Loucy (cell line): ENCODE measurements at regions not wholly inside any gene's neighbourhood (a gene's known extent, or its start where the extent isn't known, plus 50 kb on each side); places are given as distances from the start of the nearest gene placed in this dataset.

ENCODE experiments used
- CTCF ChIP-seq: fragments of 200-600 bp; sonication (generic); conservative IDR thresholded peaks from 2 replicates; pipeline ENCODE4 v1.5.1; 2014; ENCODE audit warnings: mild to moderate bottlenecking, antibody characterized with exemption, low read length
- EZH2phosphoT487 ChIP-seq: fragments of 200-600 bp; IDR thresholded peaks from 2 replicates; pipeline ENCODE4 v1.6.1; 2018; ENCODE audit warnings: antibody characterized with exemption, mild to moderate bottlenecking, moderate library complexity, borderline replicate concordance

DNA sequence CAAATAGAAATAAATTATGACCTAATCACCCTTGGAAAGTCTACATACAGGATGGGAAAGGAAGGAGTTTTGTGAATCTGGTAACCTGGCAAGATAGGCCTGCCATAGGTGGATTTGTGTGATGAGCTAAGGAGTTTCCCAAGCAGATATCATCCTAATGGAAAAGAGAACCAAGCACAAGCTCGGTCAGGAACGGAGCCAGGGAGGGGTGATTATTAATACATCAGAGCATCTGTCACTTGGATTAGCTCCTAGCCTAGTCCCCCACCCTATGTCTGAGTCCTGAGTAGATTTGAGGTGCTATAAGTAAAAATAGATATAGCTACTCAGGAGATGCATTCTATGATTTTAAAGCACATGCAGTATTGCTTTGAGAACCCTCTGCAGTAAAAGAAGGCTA lies 57.3 kb upstream of the SMARCA2 start:
- no peak for TF ChIP-seq CTCF
- TF ChIP-seq EZH2phosphoT487, result no peak
